GM21576 (cell line): ENCODE measurements at regions not wholly inside any gene's neighbourhood (a gene's known extent, or its start where the extent isn't known, plus 50 kb on each side); places are given as distances from the start of the nearest gene placed in this dataset.

ENCODE experiments used
- ATAC-seq: cut with Tn5 transposase; IDR thresholded peaks from one replicate; pipeline ENCODE4 v1.9.1; 2021; ENCODE audit warnings: mild to moderate bottlenecking, moderate library complexity; ENCODE audit not compliant: unreplicated experiment

GRCh38 chr6:113380591-113380990, 476.6 kb upstream of the MARCKS start:
- no peak for ATAC-seq

DNA sequence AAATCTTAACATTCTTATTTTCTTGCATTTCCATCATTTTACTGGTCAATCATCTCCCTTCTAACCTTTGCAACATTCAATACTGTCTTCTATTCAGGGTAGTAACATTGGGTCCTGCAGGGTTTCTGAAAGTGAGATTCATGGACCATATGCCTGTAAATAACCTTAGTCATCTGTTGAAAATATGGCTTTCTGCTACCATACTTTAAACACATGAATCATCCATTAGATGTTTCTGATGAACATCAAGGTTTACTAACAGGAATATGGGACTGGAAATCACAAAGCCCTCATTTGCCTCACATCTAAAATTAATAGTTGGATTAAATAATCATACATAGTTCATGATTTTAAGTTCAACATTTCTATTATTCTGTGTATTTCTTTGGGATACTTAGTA, 475.9 kb upstream of the MARCKS start:
- ATAC-seq = no peak

- peak; percentile 83 for ATAC-seq
These were observed 475.2 kb upstream of the MARCKS start for GRCh38 chr6:113381959-113382358.

GRCh38 chr6:113383701-113384100, 473.4 kb upstream of the MARCKS start:
- no peak for ATAC-seq

- ATAC-seq = no peak
These were observed 472.1 kb upstream of the MARCKS start for GRCh38 chr6:113385020-113385431.

- ATAC-seq = no peak
These were observed 468.1 kb upstream of the MARCKS start for GRCh38 chr6:113388996-113389395.

- no peak for ATAC-seq
These were observed 464.5 kb upstream of the MARCKS start for GRCh38 chr6:113392551-113393055.

GRCh38 chr6:113394216-113394615, 462.9 kb upstream of the MARCKS start:
- ATAC-seq = no peak

DNA sequence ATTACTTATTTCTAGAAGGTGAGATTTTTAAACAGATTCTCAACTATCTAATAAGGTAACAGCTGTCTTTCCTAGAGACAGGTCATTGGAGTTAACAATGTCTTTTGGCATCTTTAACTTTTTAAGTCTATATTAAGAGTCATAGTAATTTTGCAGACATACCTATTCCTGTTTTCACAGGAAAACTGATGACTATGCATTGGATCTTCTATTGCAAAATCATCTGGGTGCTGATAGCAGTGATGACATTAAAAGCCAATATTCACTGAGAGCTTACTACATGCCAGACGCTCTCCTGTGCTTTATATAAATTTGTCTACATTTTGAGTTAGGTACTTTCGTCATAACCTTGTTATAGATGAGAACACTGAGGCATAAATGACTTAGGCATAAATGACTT, 462.4 kb upstream of the MARCKS start:
- ATAC-seq = no peak

DNA sequence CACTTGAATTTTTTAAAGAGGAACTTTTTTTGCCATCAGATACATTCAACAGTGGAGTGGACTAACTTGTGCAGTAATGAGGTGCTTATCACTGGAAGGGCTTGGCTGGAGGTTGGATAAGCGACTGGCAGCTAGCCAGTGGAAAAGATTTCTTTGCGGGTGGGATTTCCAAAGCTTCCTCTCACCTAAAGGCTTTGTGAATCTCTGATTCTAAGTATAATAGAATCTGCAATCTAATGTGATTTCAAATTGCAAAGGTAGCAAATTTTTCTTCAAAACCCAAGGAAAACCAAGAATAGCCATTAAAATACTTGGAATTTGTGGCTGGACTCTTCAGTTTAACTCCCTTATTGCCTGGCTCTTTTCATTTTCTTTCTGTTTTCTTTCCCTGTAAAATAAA, 460.4 kb upstream of the MARCKS start:
- ATAC-seq = no peak

DNA sequence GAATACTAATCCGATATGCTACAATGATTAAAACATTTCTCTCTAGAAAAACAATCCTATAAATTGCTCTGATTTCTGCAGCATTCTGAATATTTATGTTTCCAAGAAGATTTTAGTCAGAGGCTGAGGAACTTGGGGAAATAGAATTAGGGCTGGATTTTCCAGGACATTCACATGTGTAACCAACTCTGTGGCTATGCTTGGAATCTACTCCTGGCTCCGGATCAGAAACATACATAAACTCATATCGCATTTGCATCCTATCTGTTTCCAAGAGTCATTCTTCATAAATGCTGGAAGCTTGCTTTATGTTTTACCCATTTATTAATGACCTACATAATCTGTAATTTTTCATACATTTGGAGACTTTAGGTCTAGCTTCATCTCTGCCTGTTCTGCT, 459.9 kb upstream of the MARCKS start:
- no peak for ATAC-seq

- ATAC-seq = no peak
These were observed 455.9 kb upstream of the MARCKS start for GRCh38 chr6:113401231-113401630.

DNA sequence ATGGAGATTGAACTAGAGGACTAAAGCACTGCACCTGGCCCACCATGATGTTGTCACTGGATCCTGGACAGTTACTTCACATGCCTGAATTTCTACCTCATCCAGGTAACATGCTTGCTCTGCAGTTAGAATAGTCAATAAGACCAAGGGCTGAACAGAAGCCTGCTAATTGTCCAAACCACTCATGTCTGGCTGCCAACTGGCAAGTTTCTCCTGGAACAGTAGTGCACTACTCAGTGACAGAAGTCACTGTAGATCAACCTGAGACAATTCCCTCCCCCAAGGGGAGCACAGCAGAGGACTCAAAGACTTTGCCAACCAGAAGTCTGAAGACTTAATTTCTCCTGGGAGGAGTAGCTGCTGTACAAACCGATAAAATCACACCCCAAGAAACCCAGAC, 454.6 kb upstream of the MARCKS start:
- no peak for ATAC-seq

DNA sequence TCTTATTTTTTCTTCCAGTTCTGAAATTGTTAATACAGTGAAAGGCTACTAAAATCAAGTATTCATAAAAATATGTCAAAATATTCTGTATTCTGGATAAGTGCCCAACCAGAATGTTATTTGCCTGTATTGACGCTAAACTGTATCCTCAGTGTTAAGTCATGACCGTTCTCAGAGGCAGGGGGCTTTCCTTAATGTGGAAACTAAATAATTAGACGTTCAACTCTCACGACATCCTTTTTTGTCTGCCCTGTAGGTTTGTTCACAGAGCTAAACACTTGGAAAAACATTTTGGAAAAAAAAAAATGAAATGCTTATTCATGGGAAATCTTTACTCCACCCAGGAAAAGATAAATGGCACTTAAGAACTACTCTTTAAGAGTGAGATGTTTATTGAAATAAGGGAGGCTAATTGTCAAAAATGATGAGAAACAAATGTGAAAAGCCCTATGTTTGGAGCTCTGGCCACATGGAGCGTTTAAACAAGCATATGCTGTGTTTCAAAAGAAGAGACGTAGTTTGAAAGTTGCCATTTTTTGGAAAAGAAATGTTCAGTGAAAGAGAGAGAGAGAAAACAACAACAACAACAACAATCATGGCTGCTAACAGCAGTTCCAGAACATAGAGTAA, 453.1 kb upstream of the MARCKS start:
- no peak for ATAC-seq

- no peak for ATAC-seq
These were observed 451.7 kb upstream of the MARCKS start for GRCh38 chr6:113405326-113406047.

- ATAC-seq = no peak
These were observed 451.0 kb upstream of the MARCKS start for GRCh38 chr6:113406048-113406695.

GRCh38 chr6:113411011-113411410, 446.1 kb upstream of the MARCKS start:
- ATAC-seq = no peak

DNA sequence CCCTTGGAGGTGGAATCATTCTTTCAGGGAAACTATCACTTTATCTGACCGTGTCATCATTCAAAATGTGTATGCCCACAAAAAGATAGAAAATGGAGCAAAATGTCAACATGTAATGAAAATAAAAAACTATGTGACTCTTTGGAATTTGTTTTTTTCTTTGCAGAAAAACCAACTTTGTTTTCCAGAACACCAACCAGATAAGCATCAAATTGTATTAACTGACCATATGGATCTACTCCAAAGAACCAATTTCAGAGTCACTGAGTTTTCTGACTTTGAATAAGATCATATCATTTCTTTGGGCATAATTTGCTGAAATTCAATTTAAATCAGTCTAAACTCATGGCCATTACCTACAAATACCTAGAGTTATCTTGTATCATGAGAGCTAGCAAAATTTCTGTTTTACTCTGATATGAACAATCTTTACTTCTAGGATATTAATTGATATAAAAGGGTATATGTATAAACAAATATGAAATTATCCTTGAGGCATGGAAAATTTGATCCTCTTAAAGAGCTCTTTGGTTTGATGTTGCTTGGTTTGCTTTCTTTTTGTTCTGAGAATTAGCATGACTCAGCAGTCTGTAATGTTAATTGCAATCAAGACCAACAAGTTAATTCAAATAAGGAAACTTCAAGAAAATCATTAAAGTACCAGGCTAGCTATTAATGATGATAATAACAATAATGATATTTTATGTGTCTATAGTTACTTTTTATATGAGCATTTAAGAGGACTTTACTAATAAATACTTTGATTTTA, 444.4 kb upstream of the MARCKS start:
- no peak for ATAC-seq

- ATAC-seq = no peak
These were observed 442.6 kb upstream of the MARCKS start for GRCh38 chr6:113414511-113414910.

- ATAC-seq = no peak
These were observed 441.0 kb upstream of the MARCKS start for GRCh38 chr6:113416170-113416569.

- no peak for ATAC-seq
These were observed 436.9 kb upstream of the MARCKS start for GRCh38 chr6:113420290-113420689.
